Thyroid gland (tissue), 4 donors: ENCODE measurements at regions not wholly inside any gene's neighbourhood (a gene's known extent, or its start where the extent isn't known, plus 50 kb on each side); places are given as distances from the start of the nearest gene placed in this dataset.

Experiments
- DNase-seq, 2 donors: peaks; one replicate each; pipeline ENCODE4 v3.0.0-alpha.2; 2019
- H3K27ac ChIP-seq, 3 donors: fragments of 200-600 bp; sonication (generic); 1 replicate in 2 of 3; 2 replicates in 1 of 3; pipeline ENCODE4 v1.5.1; 2016 to 2019; ENCODE audit warnings: mild to moderate bottlenecking in 1 of 3, moderate library complexity in 1 of 3
- H3K27me3 ChIP-seq: fragments of 200-600 bp; sonication (generic); one replicate; pipeline ENCODE4 v1.5.1; 2019
- H3K36me3 ChIP-seq, 2 donors: fragments of 200-600 bp; sonication (generic); one replicate each; pipeline ENCODE4 v1.5.1; 2016 to 2019
- H3K4me1 ChIP-seq, 2 donors: fragments of 200-600 bp; sonication (generic); one replicate each; pipeline ENCODE4 v1.5.1; 2017 to 2019
- H3K4me3 ChIP-seq, 3 donors: fragments of 200-600 bp; sonication (generic); replicated peaks in 1 of 3; 1 replicate in 2 of 3; 2 replicates in 1 of 3; pipeline ENCODE4 v1.5.1; 2016; ENCODE audit warnings: mild to moderate bottlenecking in 1 of 3
- H3K9me3 ChIP-seq: fragments of 200-600 bp; sonication (generic); one replicate; pipeline ENCODE4 v1.5.1; 2017
- POLR2A ChIP-seq, 2 donors: fragments of 450-650 bp; IDR thresholded peaks; one replicate each; pipeline ENCODE4 v1.6.1; 2017; ENCODE audit warnings: antibody characterized with exemption in 2 of 2, mild to moderate bottlenecking in 2 of 2, moderate library complexity in 1 of 2
- WGBS, 2 donors: methylation state at CpG; one replicate each; pipeline ENCODE4 v1.1.5; 2017; 5-methylcytosine and 5-hydroxymethylcytosine counted together
- intact Hi-C: fragments of 100-400 bp; cut with DNase I; formaldehyde crosslinking; loops from one replicate; pipeline ENCODE4 v1.15.1; 2023
- TF ChIP-seq, protein P1 (sequence below), 6 experiments: fragments of 200-600 bp in 3 of 6; fragments of 450-650 bp in 3 of 6; sonication (generic) in 3 of 6; IDR thresholded peaks; one replicate each; pipeline ENCODE4 v1.5.1; 2016 to 2019; ENCODE audit warnings: antibody characterized with exemption in 6 of 6, mild to moderate bottlenecking in 2 of 6, inconsistent platforms in 1 of 6, moderate library complexity in 1 of 6

DNA sequence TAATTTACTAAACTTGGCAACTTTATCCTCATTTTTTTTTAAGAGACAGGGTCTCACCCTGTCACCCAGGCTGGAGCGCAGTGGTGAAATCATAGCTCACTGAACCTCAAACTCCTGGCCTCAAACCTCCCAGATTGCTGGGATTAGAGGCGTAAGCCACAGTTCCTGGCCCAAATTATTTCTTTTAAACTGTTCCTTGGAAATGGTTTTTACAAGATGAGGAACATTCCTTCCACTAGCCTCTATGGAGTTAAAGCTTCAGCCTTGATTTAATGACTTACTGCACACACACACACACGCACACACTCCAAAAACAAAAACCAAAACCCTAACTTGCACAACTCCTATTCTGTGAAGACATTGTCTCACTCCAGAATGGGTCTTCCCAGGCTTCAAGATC, 77.2 kb upstream of the TARS1 start:
- Histone ChIP-seq H3K27ac (no peak overlapping the region), H3K36me3 (no peaks in the 10 kb centered on the region), H3K4me1 (no peaks in the 10 kb centered on the region), H3K9me3 (no peaks in the 10 kb centered on the region), H3K4me3 (no peak overlapping the region), H3K27me3 (no peaks in the 10 kb centered on the region)
- WGBS, 2 donors: 77 to 88% methylated on average over 3 of the region's 3 CpGs
- DNase-seq: no peak
- TF ChIP-seq, protein P1, sequence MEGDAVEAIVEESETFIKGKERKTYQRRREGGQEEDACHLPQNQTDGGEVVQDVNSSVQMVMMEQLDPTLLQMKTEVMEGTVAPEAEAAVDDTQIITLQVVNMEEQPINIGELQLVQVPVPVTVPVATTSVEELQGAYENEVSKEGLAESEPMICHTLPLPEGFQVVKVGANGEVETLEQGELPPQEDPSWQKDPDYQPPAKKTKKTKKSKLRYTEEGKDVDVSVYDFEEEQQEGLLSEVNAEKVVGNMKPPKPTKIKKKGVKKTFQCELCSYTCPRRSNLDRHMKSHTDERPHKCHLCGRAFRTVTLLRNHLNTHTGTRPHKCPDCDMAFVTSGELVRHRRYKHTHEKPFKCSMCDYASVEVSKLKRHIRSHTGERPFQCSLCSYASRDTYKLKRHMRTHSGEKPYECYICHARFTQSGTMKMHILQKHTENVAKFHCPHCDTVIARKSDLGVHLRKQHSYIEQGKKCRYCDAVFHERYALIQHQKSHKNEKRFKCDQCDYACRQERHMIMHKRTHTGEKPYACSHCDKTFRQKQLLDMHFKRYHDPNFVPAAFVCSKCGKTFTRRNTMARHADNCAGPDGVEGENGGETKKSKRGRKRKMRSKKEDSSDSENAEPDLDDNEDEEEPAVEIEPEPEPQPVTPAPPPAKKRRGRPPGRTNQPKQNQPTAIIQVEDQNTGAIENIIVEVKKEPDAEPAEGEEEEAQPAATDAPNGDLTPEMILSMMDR (IDR thresholded peaks at IDR 0.05): no peak
- no peak for TF ChIP-seq POLR2A (IDR thresholded peaks at IDR 0.05)
- intact Hi-C loops: no loop called here

DNA sequence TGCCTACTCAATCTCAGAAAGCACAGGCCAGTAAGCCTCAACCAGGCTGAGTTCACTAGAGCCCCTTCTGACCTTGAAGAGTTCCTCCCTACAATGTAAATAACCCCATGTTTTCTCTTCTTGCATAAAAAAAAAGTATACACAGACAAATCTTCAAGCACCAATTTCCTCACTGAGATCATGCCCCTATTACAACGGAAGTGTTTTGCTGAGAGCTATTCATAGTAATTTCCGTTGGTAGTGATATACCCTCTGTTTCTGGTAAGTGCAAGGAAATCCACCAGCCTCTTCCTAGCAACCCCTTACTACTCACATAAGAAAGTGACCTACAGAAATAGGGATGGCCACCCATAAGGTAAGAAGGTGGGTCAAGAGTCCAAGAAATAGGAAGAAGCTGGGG, 76.4 kb upstream of the TARS1 start:
- Histone ChIP-seq H3K27me3 (no peaks in the 10 kb centered on the region), H3K9me3 (no peaks in the 10 kb centered on the region), H3K4me3 (no peak overlapping the region), H3K27ac (no peak overlapping the region), H3K4me1 (no peaks in the 10 kb centered on the region), H3K36me3 (no peaks in the 10 kb centered on the region)
- DNase-seq: no peak
- no peak for TF ChIP-seq POLR2A (IDR thresholded peaks at IDR 0.05)
- TF ChIP-seq, protein P1 (IDR thresholded peaks at IDR 0.05): no peak
- WGBS, 2 donors: 40 to 50% methylated on average over 2 of the region's 2 CpGs
- intact Hi-C loops: no loop called here

DNA sequence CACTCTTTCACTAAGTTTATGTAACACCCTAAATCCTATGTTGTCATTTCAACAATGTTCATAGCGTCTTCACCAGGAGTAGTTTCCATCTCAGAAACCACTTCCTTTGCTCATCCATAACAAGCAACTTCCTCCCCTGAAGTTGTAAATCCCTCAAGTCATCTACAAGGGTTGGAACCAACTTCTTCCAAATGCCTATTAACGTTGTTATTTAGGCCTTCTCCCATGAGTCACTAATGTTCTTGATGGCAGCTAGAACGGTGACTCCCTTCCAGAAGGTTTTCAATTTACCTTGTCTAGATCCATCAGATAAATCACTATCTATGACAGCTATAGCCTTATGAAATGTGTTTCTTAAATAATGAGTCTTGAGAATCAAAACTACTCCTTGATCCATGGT, 73.3 kb upstream of the TARS1 start:
- TF ChIP-seq POLR2A (IDR thresholded peaks at IDR 0.05): no peak
- TF ChIP-seq, protein P1 (IDR thresholded peaks at IDR 0.05): no peak
- DNase-seq: no peak
- Histone ChIP-seq H3K27ac (no peak overlapping the region), H3K9me3 (no peaks in the 10 kb centered on the region), H3K27me3 (no peaks in the 10 kb centered on the region), H3K4me3 (no peak overlapping the region), H3K4me1 (no peaks in the 10 kb centered on the region), H3K36me3 (no peaks in the 10 kb centered on the region)
- 83 to 92% methylated on average over 3 of the region's 3 CpGs for WGBS, 2 donors
- intact Hi-C loops: no loop called here

DNA sequence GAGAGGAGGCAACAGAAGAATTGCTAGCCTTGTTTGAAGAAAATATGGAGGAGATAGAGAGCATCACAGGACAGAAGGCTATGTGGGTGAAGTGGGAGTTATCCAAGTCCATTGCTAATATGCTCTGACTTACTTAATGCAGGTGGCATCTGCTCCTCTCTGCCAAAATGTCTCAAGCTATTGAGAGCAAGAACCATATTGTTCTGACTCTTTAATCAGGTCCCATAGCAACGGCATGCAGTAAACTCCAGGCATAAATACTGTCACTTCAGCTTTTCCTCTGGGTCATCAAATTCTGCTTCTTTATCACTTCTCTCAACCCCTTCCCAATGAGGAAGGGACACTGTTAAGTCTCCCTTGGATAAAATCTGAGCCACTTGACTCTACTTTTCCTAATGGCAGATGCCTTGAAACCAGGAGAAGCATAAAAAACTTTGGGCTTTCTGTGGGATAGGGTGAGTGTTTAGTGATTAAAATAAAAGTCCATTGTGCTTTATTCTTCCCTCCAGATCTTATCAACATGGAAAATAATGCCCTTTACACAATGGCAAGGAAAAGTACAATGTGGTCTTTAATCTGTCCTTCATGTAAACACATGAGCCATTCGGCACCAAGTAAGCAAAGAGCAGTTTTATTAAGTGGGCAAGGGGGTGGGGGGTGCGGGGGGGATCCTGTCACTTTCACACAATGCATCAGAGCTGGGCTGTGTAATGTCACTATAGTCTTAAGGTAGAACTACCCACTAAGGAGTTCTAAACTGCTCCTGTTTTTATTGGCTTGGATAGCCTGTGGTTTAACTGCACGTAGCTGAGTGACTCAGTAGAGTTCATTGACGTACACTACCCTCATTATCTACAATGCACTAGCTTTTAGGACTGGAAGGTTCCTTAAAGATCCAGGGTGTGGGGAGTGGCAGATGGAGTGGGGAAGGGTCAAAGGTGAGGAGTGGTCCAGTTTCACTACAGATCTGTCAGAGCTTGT, 71.0 kb upstream of the TARS1 start:
- Histone ChIP-seq H3K4me1 (no peaks in the 10 kb centered on the region), H3K36me3 (no peaks in the 10 kb centered on the region), H3K9me3 (no peaks in the 10 kb centered on the region), H3K4me3 (no peak overlapping the region), H3K27ac (no peak overlapping the region), H3K27me3 (no peaks in the 10 kb centered on the region)
- intact Hi-C loops: no loop called here
- no peak for DNase-seq
- no peak for TF ChIP-seq POLR2A (IDR thresholded peaks at IDR 0.05)
- TF ChIP-seq, protein P1 (IDR thresholded peaks at IDR 0.05): no peak
- 58 to 62% methylated on average over 5 of the region's 5 CpGs for WGBS, 2 donors

DNA sequence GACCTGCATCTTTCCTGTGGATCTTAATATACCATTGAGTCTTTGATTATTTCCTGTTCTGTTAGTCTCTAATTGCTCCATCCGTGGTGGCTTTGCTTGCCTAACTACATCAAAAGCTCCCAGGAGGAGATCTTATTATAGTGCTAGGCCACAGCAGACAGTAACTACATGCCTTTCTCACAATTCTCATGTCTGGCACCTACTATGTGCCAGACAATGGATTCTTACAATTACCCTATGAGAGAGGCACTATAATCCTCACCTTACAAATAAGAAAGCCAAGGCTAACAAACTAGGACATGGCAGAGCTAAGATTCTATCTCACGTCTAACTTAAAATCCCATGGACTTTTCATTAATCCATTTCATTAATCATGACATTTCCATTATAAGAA, 70.3 kb upstream of the TARS1 start:
- Histone ChIP-seq H3K9me3 (no peaks in the 10 kb centered on the region), H3K4me3 (no peak overlapping the region), H3K4me1 (no peaks in the 10 kb centered on the region), H3K27me3 (no peaks in the 10 kb centered on the region), H3K27ac (no peak overlapping the region), H3K36me3 (no peaks in the 10 kb centered on the region)
- no peak for TF ChIP-seq POLR2A (IDR thresholded peaks at IDR 0.05)
- TF ChIP-seq, protein P1 (IDR thresholded peaks at IDR 0.05): no peak
- intact Hi-C loops: no loop called here
- WGBS, 2 donors: 70 to 82% methylated on average over 2 of the region's 2 CpGs
- DNase-seq: no peak
